CD4-positive, alpha-beta T cell treated with Interferon alpha-2 for 1 hour (primary cell): ENCODE measurements at regions not wholly inside any gene's neighbourhood (a gene's known extent, or its start where the extent isn't known, plus 50 kb on each side); places are given as distances from the start of the nearest gene placed in this dataset.

ENCODE experiments used
- DNase-seq, 2 donors: peaks; one replicate each; pipeline ENCODE4 v3.0.0-alpha.2; 2020 to 2022

DNA sequence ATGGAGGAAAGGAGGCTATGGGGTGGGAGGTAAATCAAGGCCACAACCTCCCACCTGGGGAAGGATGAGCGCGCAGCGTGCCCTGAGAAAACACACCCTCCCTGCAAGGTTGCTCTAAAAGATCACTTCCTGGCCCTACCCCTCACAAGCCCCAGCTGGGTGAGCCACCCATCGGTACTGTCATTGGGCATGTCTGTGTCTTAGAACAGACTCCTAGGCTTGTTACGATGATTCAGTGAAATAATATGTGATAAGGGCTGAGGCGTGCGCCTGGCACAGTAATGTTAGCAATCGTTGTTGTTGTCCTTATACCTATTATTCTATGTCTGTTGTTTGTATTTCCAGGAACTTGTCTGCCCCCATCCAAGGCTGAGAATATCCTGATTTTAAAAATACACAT lies 175.1 kb downstream of the ZFP36L2 start:
- DNase-seq: no peak

DNA sequence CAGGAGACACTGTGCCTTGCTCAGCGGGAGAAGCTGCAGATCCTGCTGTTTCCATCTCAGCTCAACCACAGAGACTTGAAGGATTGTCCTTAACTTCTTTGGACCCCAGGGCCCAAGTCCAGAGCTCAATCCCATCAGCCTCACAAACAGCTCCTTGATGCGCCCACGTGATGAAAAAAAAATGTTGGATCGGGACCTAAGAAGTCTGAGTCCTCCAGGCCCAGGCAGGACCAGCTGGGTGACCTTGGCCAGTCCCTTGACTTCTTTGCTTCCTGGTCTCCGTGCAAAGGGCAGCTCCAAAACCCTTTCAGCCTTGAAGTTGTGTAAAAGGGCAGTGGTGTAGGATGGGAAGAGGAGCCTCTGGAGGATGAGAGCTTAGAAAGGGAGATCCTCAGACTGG lies 175.5 kb downstream of the ZFP36L2 start:
- DNase-seq: no peak

DNA sequence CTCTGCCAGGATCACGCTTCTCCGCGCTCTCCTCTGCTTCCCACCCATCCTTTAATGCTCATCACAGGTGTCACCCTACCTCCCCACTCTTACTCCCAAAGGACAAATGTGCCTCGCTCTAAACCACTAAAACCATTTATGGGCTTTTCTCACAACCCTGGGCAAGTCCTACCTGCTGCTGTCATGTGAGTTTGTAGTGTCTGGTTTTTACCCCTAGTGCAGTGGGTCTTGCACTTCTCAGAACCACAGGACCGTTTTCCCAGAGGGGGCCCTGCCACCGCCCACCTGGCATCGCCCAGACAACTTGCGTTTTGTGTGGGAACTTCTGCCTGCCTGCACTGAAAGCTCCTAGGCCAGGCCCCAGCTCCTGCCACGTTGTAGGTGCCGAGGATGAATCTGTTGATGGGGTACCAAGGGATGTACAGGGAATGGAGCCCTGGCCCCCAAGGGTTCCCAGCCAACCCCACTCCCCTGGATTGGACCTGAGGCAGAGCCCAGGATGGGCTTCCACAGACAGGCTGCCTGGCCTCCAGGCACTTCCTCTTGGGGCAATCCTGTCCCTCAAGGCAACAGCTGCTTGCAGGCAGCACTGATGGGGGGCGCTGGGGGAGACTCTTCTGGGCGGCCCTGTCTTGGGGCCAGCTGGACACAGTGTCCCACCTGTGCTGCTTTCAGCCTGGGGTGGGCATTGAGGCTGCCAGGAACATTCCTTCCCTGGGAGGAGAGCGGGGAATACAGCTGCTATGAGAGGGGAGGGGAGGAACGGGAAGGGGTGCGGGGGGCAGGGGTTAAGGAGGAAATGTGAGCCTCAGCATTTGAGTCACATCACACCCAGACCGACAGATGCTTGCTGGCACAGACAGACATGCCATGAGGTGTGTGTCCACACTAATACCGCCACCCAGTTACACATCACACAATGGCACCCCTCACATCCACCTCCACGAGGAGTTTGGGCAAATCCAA lies 176.3 kb downstream of the ZFP36L2 start:
- no peak for DNase-seq

DNA sequence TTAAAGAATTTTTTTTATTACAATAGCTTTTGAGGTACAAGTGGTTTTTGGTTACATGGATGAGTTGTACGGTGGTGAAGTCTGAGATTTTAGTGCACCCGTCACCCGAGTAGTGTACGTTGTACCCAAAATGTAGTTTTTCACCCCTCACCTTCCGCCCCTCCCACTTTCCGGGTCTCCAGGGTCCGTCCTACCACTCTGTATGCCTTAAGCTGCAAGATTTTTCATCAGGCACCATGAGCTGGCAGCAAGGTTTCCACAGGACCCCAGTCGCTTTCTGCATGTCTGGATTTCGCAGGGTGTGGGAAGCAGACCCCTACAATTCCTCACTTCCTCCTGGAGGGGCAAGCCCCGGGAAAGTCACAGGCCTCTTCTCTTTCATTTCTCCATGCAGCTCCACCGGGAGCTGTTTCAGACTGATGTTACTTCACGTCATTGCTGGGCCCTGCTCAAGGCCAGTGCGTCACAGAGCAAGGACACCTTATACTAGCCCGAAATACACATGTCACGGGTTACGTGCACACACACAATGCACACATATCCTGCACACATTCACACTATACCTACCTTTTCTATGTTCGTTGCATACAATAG lies 179.1 kb downstream of the ZFP36L2 start:
- DNase-seq: no peak

DNA sequence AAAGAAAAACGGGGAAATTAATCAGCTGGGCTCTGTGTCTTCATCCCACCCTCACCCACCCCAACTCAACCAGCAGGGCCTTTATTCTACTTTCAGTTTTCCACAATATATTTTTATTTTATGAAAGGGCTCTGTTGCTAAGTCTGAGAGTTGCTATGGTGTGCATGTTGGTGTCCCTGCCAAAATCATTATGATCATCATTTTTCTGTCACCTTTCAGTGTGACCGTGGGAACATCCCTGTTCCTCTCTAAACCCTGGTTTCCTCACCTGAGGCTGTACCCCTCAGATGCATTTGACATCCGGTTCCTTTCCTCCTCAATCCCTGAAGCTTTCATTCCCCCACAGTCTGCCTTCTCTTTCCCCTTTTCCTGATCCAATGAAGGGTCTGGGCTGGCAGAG lies 180.5 kb downstream of the ZFP36L2 start:
- no peak for DNase-seq

DNA sequence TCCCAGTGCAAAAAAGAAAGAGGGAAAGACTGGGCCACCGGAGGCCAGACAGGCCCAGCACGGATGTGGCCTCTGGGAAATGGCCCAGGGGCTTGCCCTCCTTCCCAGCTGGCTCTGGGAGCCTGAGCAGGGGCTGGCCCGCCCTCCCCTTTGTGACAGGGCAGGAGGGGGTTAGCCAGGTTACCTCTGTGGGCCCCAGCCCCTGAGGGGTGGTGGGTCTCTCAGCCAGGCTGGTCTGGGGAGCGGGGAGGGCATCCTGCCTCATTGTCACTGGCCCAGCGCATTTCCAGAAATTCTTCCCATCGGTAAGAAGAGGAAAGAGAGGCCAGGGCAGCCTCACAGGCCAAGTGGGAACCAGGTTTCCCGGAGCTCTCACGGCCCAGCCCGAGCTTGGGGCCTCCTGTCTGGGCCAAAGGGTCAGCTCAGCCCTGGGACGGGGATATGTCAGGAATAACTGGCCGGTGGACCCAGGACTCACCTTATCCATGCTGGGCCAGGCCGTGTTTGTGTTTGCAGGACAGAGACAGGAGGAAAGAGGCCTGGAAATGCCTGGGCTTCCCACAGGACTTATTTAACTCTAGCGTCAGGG lies 182.2 kb downstream of the ZFP36L2 start:
- no peak for DNase-seq

DNA sequence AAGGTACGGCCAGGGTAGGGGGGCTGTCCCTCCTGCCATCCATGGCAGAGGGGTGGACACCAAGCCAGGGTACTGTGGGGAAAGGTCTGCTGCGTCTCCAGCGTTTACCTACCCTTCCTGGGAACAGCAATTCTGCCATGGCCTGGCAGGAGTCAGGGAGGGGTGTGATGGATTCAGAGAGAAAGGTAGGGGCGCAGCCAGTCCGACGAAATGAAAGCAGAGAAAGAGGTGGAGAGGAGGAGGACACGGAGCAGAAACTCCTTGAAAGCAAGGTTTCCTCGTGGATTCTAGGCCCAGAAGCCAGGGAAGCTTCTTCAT lies 182.9 kb downstream of the ZFP36L2 start:
- no peak for DNase-seq

DNA sequence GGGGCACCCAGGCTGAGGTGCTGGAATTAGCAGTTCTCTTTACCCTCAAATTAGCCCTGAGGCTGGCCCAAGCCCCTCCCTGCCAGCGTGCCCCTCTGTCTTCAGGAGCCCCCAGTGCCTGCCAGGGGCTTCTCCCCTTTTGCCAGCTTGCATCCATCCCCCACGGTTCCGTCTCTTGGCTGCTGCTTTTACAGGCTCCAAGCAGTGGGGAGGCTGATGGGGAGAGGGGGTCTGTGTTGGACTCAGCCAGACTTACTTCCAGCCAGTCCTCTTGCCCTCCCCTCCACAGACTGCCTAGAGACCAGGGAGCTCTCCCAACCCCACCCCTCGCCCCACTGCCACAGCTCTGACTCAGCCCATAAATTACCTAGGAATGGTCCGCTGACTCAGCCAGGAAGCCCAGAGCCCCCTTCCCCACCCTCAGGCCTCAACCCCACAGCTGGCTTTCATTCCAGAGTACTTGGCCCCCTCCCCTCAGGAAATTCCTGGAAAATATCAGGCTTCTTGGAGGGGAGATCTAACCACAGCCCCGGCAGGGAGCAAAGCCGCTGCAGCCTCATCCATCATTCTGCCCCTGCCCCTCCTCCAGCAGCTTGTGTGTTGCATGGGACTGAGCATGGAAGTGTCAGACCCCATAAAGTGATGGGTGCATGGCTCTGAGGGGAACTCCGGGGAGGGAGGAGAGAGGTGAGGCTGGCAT lies 184.6 kb downstream of the ZFP36L2 start:
- DNase-seq: no peak

DNA sequence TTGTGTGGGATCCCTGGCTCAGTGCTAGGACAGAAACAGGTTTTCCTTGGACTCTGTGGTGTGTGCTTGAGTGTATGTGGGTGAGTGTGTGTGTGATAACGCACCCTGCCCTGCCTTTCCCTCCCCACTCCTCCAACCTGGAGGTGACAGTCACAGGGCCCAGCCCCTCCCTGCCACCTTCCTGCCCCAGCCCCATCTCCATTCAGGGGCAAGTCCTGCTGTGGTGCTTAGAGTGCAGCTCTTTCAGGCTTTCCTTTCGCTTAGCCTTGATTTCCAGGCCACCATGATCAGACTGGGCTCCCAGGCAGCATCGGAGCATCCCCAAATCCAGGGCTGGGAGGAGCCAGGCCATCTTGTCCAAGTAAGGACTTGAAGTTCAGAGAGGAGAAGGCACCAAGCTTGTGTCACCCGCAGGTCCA lies 185.2 kb downstream of the ZFP36L2 start:
- no peak for DNase-seq

DNA sequence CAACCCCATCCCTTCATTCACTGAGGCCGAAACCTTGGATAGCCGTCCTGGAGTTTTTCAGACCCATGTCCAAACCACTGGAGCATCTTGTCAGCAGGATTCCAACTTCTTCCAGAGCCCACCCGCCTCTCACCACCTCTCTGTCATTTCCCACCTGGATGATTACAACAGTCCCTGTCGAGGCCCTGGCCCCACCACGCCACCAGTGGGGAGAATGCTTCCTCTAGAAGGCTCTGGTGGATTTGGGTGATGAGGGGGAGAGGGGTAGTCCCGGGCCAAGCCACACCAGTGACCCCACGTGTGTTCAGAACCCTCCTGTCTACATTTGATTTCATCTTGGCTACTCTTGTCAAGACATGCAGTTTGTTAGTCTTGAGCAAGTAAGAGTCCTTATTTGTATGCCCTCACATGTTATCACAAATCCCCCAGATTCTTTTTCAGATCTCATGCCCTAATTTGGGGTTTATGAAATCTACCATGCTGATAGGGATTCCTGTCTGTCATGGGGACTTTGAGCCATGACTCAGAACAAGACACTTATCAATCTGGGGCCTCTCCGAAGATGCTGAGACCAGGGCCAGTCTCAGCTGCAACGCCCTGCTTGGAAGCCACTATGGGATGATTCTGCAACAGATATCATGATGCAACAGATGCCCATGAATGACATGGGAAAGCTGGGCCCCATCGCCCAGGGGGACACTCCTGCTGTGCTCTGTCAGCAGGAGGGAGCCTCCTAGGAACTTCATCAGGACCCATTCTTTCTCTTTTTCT lies 186.1 kb downstream of the ZFP36L2 start:
- DNase-seq: no peak

DNA sequence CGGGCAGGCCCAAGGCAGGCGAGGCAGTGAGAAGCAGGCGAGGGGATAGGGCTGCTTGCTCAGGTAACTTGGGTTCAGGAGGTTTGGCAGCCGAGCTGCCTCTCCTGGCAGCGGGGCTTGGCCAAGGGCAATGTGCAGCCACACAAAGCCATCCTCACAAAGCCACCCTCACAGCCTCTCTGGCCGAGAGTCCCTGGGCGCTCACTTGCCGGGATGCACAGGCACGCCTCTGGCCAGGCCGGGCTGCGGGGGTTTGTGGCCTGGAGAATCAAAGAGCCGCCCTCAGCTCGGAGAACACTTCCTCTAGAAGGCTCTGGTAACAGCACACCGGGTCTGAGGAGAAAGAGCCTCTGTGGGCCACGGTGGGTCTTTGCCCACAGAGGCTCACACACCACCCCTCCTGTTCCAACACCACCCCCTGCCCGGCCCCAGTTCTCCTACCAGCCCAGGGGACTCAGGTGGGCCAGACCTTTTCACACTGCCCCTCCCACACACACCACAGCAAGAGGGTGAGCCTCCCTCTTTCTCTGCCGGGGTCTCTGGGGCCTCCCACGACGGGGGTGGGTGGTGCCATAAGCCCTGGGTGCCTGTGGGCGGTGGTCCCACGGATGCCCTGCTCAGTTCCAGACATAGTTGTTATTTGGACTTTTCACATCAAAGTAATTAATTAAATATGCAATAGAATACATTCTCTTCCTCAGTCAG lies 186.9 kb downstream of the ZFP36L2 start:
- DNase-seq: no peak

DNA sequence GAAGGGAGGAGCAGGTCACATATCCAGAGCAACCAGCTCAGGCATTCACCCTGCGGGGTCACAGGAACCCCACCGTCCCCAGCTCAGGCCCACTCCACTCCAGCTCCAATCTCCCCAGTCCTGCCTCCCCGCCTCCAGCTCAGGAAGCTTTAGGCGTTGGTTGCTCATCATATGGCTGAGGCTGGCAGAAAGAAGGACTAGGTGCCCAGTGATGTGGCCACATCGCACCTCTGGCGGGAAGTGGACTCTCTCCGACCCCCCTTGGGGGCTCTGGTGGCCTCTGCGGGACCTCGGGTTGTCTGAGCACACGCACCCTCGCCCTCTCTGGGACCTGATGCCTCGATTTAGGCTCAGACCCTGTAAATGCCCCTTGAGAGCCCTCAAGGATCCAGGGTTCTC lies 187.7 kb downstream of the ZFP36L2 start:
- DNase-seq: no peak

DNA sequence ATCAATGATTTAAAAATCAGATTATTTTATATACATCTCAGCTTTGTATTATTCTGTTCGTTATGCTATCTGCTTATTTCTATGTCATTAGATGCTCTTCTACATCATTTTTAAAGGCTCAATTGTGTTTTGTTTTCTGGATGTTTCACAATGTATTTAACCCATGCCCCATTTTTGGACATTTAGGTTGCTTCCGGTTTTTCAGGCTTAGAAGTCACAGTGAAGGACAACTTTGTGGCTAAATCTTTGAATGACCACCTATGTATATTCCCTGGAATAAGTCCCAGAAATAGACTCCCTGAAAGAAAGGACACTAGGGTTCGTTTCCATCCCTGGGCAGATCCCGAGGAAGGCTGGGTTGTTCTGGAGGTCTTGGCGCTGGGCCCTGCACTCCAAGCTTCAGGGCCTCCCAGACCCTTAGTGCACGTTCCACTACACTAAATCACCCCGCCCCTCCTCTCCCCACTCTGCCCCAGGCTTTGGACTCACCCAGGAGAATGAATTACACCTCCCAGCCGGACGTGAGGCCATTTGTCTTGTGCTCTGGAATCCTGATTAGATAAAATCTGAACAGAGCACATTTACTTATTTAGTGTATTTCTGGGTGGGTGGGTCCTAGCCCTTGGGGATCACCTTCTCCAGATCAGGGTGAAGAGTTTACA lies 188.2 kb downstream of the ZFP36L2 start:
- DNase-seq: no peak

DNA sequence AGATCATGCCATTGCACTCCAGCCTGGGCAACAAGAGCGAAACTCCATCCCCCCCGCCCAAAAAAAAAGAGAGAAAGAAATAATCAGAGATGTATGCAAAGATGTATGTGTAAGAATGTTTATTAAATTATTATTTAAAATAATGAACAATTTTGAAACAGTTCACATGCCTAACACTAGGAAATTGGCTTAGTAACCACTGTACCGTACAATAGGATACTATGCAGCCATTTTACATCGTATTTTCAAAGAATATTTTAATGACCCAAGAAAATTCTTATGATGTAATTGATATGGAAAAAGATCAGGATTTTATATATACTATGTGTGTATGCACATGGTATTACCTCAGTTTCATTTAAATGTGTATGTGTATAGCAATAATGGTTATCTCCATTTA lies 190.5 kb downstream of the ZFP36L2 start:
- DNase-seq: no peak

DNA sequence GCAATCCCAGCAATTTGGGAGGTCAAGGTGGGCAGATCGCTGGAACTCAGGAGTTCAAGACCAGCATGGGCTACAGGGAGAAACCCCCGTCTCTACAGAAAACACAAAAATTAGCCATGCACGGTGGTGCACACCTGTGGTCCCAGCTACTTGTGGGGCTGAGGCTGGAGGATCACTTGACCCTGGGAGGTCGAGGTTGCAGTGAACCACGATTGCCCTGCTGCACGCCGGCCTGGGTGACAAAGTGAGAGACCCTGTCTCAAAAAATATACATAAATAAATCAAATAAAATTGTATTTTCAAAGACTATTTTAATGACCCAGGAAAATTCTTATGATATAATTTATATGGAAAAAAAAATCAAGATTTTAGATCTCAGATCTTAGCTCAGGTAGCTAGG lies 191.5 kb downstream of the ZFP36L2 start:
- no peak for DNase-seq

DNA sequence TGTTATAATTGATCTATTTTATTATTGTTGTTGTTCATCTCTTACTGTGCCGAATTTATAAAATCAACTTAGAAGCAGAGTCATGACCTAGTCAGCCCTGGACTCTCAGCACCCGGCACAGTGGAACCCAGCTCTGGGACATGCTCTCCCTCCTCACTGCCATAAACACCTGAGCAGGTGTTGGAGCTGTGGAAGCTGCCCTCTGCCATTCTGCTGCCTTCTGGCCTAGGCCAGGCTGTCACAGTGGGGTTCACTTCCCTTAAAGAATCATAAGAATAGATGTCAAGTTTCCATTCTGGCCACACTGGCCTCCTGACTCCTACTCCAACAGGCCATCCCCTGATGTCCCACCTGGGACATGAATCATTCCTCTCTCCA lies 192.2 kb downstream of the ZFP36L2 start:
- DNase-seq: no peak

DNA sequence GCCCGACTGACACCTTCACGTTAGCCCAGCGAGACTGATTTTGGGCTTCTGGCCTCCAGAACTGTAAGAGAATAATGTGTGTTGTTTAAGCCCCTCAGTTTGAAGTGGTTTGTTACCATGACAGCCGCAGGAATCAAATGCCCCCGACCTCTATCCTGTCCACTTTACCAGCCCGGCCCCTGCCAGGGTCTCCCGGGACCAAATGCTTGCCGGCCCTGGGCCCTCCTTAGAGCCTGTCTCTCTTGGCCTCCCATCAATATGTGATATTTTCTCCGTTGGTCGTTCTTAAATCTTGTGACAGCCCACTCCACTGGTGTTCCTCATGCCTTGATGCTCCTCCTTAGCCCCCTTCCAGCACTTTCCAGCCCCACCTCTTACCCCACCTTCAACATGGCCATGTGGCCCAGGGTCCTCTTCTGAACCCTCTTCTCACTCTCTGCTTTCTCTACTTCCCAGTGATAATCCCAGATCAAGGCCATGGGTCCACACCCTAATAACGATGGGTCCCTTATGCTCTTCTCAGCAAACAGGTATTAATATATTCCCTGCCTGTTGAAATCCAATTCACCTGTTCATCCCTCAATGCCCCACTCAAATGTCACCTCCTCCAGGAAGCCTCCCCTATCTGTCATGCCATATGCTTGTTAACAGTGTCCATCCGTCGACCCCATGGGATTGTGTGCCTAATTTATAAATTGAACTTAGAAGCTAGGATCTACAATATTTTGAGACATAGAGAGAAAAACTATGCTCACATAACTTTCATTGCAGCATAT lies 192.8 kb downstream of the ZFP36L2 start:
- DNase-seq: no peak

DNA sequence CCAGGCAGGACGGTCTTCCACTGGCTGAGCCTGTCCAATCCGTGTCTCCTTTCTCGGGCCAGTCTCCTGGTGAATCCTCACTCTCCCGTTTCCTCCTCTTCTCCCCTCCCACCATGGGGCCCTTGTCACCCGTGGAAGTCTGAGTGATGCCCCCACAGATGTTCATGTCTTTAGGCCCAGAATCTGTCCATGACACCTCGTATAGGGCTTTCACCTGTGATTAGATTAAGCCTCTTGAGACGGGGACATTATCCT lies 193.5 kb downstream of the ZFP36L2 start:
- no peak for DNase-seq

DNA sequence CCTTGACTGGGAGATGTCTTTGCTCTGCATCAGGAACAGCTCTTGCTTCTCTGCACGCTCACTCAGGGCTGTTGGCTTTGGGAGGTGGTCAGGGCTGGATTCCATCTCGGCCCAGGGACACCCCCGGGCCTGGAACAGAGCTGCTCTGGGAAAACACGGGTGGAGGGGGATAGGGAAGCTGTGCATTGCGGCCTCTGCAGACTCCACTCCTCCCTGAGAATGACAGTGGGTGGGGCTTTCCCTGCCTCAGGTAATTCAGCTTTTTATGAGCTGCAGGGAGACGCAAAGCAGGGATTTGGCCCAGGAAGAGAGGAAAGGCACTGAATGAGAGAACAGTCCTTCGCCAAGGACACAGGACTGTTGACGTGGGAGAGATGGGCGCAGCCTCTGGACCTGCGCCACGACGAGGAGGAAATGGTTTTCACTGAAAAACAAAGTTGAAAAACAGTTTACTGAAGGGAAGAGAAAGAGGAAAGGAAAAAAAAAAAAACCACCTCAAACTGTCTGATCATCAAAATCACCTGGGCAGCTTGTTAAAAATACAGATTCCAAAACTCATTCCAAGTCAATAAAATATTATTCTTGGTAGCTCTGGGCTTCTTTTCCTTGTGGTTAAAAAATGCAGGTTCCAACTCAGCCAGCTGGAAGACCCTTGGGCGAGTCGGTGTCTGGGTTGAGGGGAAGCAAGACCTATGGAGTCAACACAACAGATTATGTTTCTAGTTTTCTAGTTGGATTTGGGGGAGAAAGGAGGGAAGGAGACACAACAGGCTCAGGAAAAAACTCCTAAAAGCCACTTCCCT lies 194.0 kb downstream of the ZFP36L2 start:
- DNase-seq: no peak

DNA sequence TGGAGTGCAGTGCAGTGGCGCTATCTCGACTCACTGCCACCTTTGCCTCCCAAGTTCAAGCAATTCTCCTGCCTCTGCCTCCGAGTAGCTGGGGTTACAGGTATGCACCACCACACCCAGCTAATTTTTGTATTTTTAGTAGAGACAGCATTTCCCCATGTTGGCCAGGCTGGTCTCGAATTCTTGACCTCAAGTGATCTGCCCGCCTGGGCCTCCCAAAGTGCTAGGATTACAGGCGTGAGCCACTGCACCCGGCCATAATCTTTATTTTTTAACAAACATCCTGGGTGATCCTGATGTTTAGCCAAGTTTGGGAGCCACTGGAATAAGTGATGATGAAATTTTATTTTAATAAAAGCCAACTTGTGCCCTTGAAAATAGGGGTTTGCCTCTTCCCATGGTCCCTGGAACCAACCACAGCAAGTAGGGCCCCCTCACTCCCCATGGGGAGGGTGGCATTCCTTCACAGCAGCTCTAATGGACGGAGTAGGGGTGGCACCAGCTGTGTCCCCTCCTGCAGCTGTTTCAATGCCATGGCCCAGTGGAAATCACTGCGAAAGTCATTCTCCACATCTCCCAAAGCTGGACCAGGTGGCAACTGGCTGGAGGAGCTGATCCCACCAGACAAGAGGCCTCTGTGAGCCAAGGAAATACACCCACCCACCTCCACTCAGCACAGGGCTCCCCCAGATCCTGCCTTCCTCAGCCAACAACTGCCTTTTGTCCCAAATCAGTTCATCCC lies 194.8 kb downstream of the ZFP36L2 start:
- DNase-seq: no peak
